ENCODE measurements at regions not wholly inside any gene's neighbourhood (a gene's known extent, or its start where the extent isn't known, plus 50 kb on each side); places are given as distances from the start of the nearest gene placed in this dataset.

GRCh38 chr1:38781872-38782617 lies 77.5 kb downstream of the RRAGC start:
- no peak overlapping the region for H3K4me2 ChIP-seq (ENCODE audit: low read length)
- H4K20me1 ChIP-seq (ENCODE audit: insufficient read depth, low read length), result no peaks in the 10 kb centered on the region
- TF ChIP-seq, protein P1, sequence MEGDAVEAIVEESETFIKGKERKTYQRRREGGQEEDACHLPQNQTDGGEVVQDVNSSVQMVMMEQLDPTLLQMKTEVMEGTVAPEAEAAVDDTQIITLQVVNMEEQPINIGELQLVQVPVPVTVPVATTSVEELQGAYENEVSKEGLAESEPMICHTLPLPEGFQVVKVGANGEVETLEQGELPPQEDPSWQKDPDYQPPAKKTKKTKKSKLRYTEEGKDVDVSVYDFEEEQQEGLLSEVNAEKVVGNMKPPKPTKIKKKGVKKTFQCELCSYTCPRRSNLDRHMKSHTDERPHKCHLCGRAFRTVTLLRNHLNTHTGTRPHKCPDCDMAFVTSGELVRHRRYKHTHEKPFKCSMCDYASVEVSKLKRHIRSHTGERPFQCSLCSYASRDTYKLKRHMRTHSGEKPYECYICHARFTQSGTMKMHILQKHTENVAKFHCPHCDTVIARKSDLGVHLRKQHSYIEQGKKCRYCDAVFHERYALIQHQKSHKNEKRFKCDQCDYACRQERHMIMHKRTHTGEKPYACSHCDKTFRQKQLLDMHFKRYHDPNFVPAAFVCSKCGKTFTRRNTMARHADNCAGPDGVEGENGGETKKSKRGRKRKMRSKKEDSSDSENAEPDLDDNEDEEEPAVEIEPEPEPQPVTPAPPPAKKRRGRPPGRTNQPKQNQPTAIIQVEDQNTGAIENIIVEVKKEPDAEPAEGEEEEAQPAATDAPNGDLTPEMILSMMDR (conservative IDR thresholded peaks at IDR 0.05; ENCODE audit: low read length), result no peak
- CTCF ChIA-PET (ENCODE audit: unreplicated experiment), result no interaction called here
- no peak for DNase-seq (ENCODE audit: low spot score)
- no peaks in the 10 kb centered on the region for H3K36me3 ChIP-seq (ENCODE audit: insufficient read depth, low read length)
- H3K4me1 ChIP-seq (ENCODE audit: insufficient read depth, low read length, poor library complexity, severe bottlenecking), result no peaks in the 10 kb centered on the region
- H3K27ac ChIP-seq (ENCODE audit: low read depth, low read length, poor library complexity, severe bottlenecking), result no peak overlapping the region
- no peaks in the 10 kb centered on the region for H3K9me3 ChIP-seq (ENCODE audit: low read length)
- no peak overlapping the region for H2AFZ ChIP-seq (ENCODE audit: low read length)
- no peaks in the 10 kb centered on the region for H3K9me2 ChIP-seq (ENCODE audit: insufficient read depth, low read length)
- BruUV-seq (replicated peaks), result no TSS peak
- no peak overlapping the region for H3K4me3 ChIP-seq (ENCODE audit: low read depth, low read length, poor library complexity, severe bottlenecking)
- POLR2A ChIA-PET, result no interaction called here
- no peaks in the 10 kb centered on the region for H3K79me2 ChIP-seq (ENCODE audit: insufficient read depth, low read depth, low read length)
- intact Hi-C loops (cut with micrococcal nuclease; ENCODE audit: unreplicated experiment), result no loop called here

DNA sequence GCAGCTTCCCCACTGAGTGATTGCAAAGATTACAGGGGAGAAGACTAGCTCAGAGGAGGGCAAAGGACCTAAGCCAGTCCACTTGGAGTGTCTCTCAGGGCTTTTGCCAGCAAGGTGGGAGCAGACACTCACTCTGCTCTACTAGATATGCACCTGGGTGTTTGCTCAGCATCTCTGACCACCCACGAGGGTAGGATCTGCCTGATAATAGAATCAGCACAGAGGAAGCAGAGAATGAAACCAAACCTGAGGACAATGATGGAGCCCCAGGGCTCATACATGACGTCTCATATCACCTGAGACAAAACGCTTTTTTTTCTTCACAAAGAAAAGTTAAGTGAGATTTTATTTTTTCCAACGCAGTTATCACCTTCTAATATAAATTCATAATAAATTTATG lies 79.4 kb downstream of the RRAGC start:
- no peak overlapping the region for H2AFZ ChIP-seq (ENCODE audit: low read length)

GRCh38 chr1:38779491-38779890 lies 80.1 kb downstream of the RRAGC start:
- DNase-seq (ENCODE audit: low spot score), result no peak
- Histone ChIP-seq H2AFZ (ENCODE audit: low read length) (no peak overlapping the region), H3K9me2 (ENCODE audit: insufficient read depth, low read length) (no peaks in the 10 kb centered on the region), H3K36me3 (ENCODE audit: insufficient read depth, low read length) (no peaks in the 10 kb centered on the region), H3K79me2 (ENCODE audit: insufficient read depth, low read depth, low read length) (no peaks in the 10 kb centered on the region), H3K4me3 (ENCODE audit: low read depth, low read length, poor library complexity, severe bottlenecking) (no peak overlapping the region), H4K20me1 (ENCODE audit: insufficient read depth, low read length) (no peaks in the 10 kb centered on the region), H3K4me2 (ENCODE audit: low read length) (no peak overlapping the region), H3K27ac (ENCODE audit: low read depth, low read length, poor library complexity, severe bottlenecking) (no peak overlapping the region), H3K9me3 (ENCODE audit: low read length) (no peaks in the 10 kb centered on the region), H3K4me1 (ENCODE audit: insufficient read depth, low read length, poor library complexity, severe bottlenecking) (no peaks in the 10 kb centered on the region)
- TF ChIP-seq, protein P1 (conservative IDR thresholded peaks at IDR 0.05; ENCODE audit: low read length), result no peak
- no peak for TF ChIP-seq EZH2phosphoT487 (IDR thresholded peaks at IDR 0.05; ENCODE audit: borderline replicate concordance, low read depth, low read length)
- no TSS peak for BruUV-seq (replicated peaks)
- intact Hi-C loops (cut with micrococcal nuclease; ENCODE audit: unreplicated experiment), result no loop called here
- ChIA-PET POLR2A (no interaction called here), CTCF (ENCODE audit: unreplicated experiment) (no interaction called here)

More for the DNA sequence above, 79.4 kb downstream of the RRAGC start:
- H3K4me3 ChIP-seq (ENCODE audit: low read depth, low read length, poor library complexity, severe bottlenecking), result no peak overlapping the region
- H3K9me3 ChIP-seq (ENCODE audit: low read length), result no peaks in the 10 kb centered on the region
- no peaks in the 10 kb centered on the region for H3K79me2 ChIP-seq (ENCODE audit: insufficient read depth, low read depth, low read length)
- CTCF ChIA-PET (ENCODE audit: unreplicated experiment), result no interaction called here
- no peak for DNase-seq (ENCODE audit: low spot score)
- TF ChIP-seq EZH2phosphoT487 (IDR thresholded peaks at IDR 0.05; ENCODE audit: borderline replicate concordance, low read depth, low read length), result no peak
- TF ChIP-seq, protein P1 (conservative IDR thresholded peaks at IDR 0.05; ENCODE audit: low read length), result no peak
- no peak overlapping the region for H3K27ac ChIP-seq (ENCODE audit: low read depth, low read length, poor library complexity, severe bottlenecking)
- H3K4me1 ChIP-seq (ENCODE audit: insufficient read depth, low read length, poor library complexity, severe bottlenecking), result no peaks in the 10 kb centered on the region
- POLR2A ChIA-PET, result no interaction called here
- no TSS peak for BruUV-seq (replicated peaks)
- no peaks in the 10 kb centered on the region for H3K9me2 ChIP-seq (ENCODE audit: insufficient read depth, low read length)
- intact Hi-C loops (cut with micrococcal nuclease; ENCODE audit: unreplicated experiment), result no loop called here
- H3K36me3 ChIP-seq (ENCODE audit: insufficient read depth, low read length), result no peaks in the 10 kb centered on the region
- H4K20me1 ChIP-seq (ENCODE audit: insufficient read depth, low read length), result no peaks in the 10 kb centered on the region
- H3K4me2 ChIP-seq (ENCODE audit: low read length), result no peak overlapping the region
